Lower leg skin (tissue), 4 donors: ENCODE measurements at regions not wholly inside any gene's neighbourhood (a gene's known extent, or its start where the extent isn't known, plus 50 kb on each side); places are given as distances from the start of the nearest gene placed in this dataset.

Source experiments
- DNase-seq, 2 donors: peaks; one replicate each; pipeline ENCODE4 v3.0.0-alpha.2; 2019; ENCODE audit warnings: low spot score in 2 of 2
- H3K4me3 ChIP-seq: fragments of 200-600 bp; sonication (generic); 2 replicates; pipeline ENCODE4 v1.5.1; 2017; ENCODE audit warnings: mild to moderate bottlenecking, low read depth; ENCODE audit not compliant: poor library complexity, severe bottlenecking
- CTCF ChIP-seq, 3 donors: fragments of 450-650 bp; IDR thresholded peaks; one replicate each; pipeline ENCODE4 v1.5.1; 2016; ENCODE audit warnings: antibody characterized with exemption in 3 of 3, mild to moderate bottlenecking in 3 of 3, moderate library complexity in 2 of 3
- POLR2A ChIP-seq, 2 donors: fragments of 450-650 bp; IDR thresholded peaks; one replicate each; pipeline ENCODE4 v1.6.1; 2016 to 2017; ENCODE audit warnings: antibody characterized with exemption in 2 of 2, mild to moderate bottlenecking in 1 of 2, moderate library complexity in 1 of 2
- WGBS, 2 donors: methylation state at CpG; one replicate each; pipeline ENCODE4 v1.1.5; 2018; 5-methylcytosine and 5-hydroxymethylcytosine counted together
- intact Hi-C: fragments of 100-400 bp; cut with DNase I; formaldehyde crosslinking; loops from one replicate; pipeline ENCODE4 v1.15.0; 2023; ENCODE audit warnings: low total_unique reads

- WGBS, 2 donors: 77 to 88% methylated on average over 2 of the region's 2 CpGs
- no peak for DNase-seq
- intact Hi-C loops: no loop called here
- H3K4me3 ChIP-seq: no peak overlapping the region
- no peak for TF ChIP-seq CTCF (IDR thresholded peaks at IDR 0.05)
- TF ChIP-seq POLR2A (IDR thresholded peaks at IDR 0.05): no peak
Observed at GRCh38 chr20:16128538-16129106, 444.6 kb downstream of the KIF16B start.

DNA sequence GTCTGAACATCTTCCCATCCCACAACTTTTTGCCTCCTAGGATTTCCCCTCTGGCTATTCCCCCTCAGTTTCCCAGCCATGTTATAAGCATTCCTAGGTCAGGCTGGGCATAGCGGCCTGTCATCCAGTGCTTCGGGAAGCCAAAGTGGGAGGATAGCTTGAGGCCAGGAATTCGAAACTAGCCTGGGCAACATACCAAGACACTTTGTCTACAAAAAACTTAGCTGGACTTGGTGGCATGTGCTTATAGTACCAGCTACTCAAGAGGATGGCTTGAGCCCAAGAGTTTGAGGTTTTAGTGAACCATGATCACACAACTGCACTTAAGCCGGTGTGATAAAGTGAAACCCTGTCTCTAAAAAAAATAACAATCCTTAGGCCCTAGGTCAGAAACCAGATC is 447.4 kb downstream of the KIF16B start:
- H3K4me3 ChIP-seq: no peak overlapping the region
- TF ChIP-seq POLR2A (IDR thresholded peaks at IDR 0.05): no peak
- peak in 1 of 3 donors; percentile 2 for TF ChIP-seq CTCF (IDR thresholded peaks at IDR 0.05)
- 56 to 81% methylated on average over 4 of the region's 4 CpGs for WGBS, 2 donors
- intact Hi-C loops: no loop called here
- DNase-seq: no peak

GRCh38 chr20:16124911-16125776 is 448.1 kb downstream of the KIF16B start:
- no peak for DNase-seq
- peak in 1 of 3 donors; percentile 5 for TF ChIP-seq CTCF (IDR thresholded peaks at IDR 0.05)
- TF ChIP-seq POLR2A (IDR thresholded peaks at IDR 0.05): no peak
- no peak overlapping the region for H3K4me3 ChIP-seq
- intact Hi-C loops: no loop called here
- WGBS, 2 donors: 79 to 82% methylated on average over 9 of the region's 9 CpGs

- WGBS, 2 donors: 96 to 97% methylated on average over 2 of the region's 2 CpGs
- DNase-seq: no peak
- TF ChIP-seq CTCF (IDR thresholded peaks at IDR 0.05) (no peak), POLR2A (IDR thresholded peaks at IDR 0.05) (no peak)
- no peak overlapping the region for H3K4me3 ChIP-seq
- intact Hi-C loops: no loop called here
Observed at GRCh38 chr20:16124491-16124890, 448.8 kb downstream of the KIF16B start.

DNA sequence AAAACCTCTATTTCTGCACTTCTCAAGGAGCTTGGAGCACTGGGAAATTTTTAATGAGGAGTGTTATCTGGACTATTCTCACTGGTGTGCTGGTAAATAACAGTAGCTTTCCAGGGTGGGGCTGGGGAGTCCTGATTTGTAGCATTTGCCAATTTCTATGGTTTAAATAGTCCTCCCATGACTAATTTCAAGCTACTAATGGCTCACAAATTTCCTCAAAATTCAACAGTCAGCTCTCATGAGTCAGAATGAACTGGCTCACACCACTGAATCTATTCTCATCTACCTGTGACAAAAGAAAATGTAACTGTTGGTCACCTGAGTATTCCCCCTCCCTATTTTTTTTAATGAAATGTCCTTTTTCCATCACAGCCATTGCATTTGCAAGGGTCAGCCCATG is 449.6 kb downstream of the KIF16B start:
- no peak for DNase-seq
- H3K4me3 ChIP-seq: no peak overlapping the region
- intact Hi-C loops: no loop called here
- TF ChIP-seq POLR2A (IDR thresholded peaks at IDR 0.05): no peak
- no peak for TF ChIP-seq CTCF (IDR thresholded peaks at IDR 0.05)
